Mesendoderm (in vitro differentiated cells): ENCODE measurements at regions not wholly inside any gene's neighbourhood (a gene's known extent, or its start where the extent isn't known, plus 50 kb on each side); places are given as distances from the start of the nearest gene placed in this dataset.
"Not testable (repeated sequence)": the region's sequence is repeated elsewhere in the genome, so short reads cannot be mapped to it uniquely, and the experiment has no call there.

Experiments
- DNase-seq: peaks from one replicate; pipeline ENCODE4 v3.0.0; 2013
- H2AK5ac ChIP-seq: 2 replicates; pipeline ENCODE4 v1.6.1; 2013; ENCODE audit warnings: low read length, inconsistent platforms
- H2BK120ac ChIP-seq: 2 replicates; pipeline ENCODE4 v1.6.1; 2013; ENCODE audit warnings: low read depth, mild to moderate bottlenecking, low read length, moderate library complexity, mixed read lengths
- H2BK15ac ChIP-seq: replicated peaks from 2 replicates; pipeline ENCODE4 v1.6.1; 2013; ENCODE audit warnings: low read depth, mild to moderate bottlenecking, moderate library complexity
- H2BK5ac ChIP-seq: 2 replicates; pipeline ENCODE4 v1.6.1; 2013; ENCODE audit warnings: low read length, inconsistent platforms
- H3K18ac ChIP-seq: 2 replicates; pipeline ENCODE4 v1.6.1; 2013; ENCODE audit warnings: mild to moderate bottlenecking, low read length, mixed read lengths
- H3K23ac ChIP-seq: one replicate; pipeline ENCODE4 v1.6.1; 2013; ENCODE audit warnings: low read length
- H3K27ac ChIP-seq: 2 replicates; pipeline ENCODE4 v1.5.1; 2013; ENCODE audit warnings: low read depth, mild to moderate bottlenecking, inconsistent platforms, low read length, moderate library complexity
- H3K27me3 ChIP-seq: 2 replicates; pipeline ENCODE4 v1.6.1; 2013; ENCODE audit warnings: low read length, control low read depth, mild to moderate bottlenecking, inconsistent platforms; ENCODE audit not compliant: insufficient read depth, poor library complexity
- H3K36me3 ChIP-seq: 2 replicates; pipeline ENCODE4 v1.6.1; 2013; ENCODE audit warnings: low read length, inconsistent platforms; ENCODE audit not compliant: control insufficient read depth, insufficient read depth
- H3K4ac ChIP-seq: one replicate; pipeline ENCODE4 v1.6.1; 2013; ENCODE audit warnings: low read depth, mild to moderate bottlenecking, low read length, moderate library complexity
- H3K4me1 ChIP-seq: 2 replicates; pipeline ENCODE4 v1.6.1; 2013; ENCODE audit warnings: low read depth, low read length, inconsistent platforms; ENCODE audit not compliant: control insufficient read depth
- H3K4me2 ChIP-seq: 2 replicates; pipeline ENCODE4 v1.6.1; 2013; ENCODE audit warnings: low read length
- H3K4me3 ChIP-seq: 2 replicates; pipeline ENCODE4 v1.5.1; 2013; ENCODE audit warnings: mild to moderate bottlenecking, low read length
- H3K56ac ChIP-seq: one replicate; pipeline ENCODE4 v1.6.1; 2013; ENCODE audit warnings: low read length
- H3K79me1 ChIP-seq: 2 replicates; pipeline ENCODE4 v1.6.1; 2013; ENCODE audit warnings: low read length, inconsistent platforms
- H3K79me2 ChIP-seq: 2 replicates; pipeline ENCODE4 v1.6.1; 2013; ENCODE audit warnings: mild to moderate bottlenecking, low read length; ENCODE audit not compliant: control insufficient read depth, insufficient read depth
- H3K9ac ChIP-seq: 2 replicates; pipeline ENCODE4 v1.6.1; 2013; ENCODE audit warnings: low read length, inconsistent platforms
- H4K5ac ChIP-seq: one replicate; pipeline ENCODE4 v1.6.1; 2013; ENCODE audit warnings: low read length
- H4K8ac ChIP-seq: one replicate; pipeline ENCODE4 v1.6.1; 2013; ENCODE audit warnings: low read depth, mild to moderate bottlenecking, control low read depth, low read length, moderate library complexity
- WGBS: extraction: QIAGEN DNeasy Blood & Tissue Kit; methylation state at CpG from one replicate; pipeline ENCODE4 v1.1.7; 2013; ENCODE audit warnings: low lambda C conversion rate, missing lambda C conversion rate; ENCODE audit not compliant: insufficient coverage; ENCODE audit errors: extremely low coverage; 5-methylcytosine and 5-hydroxymethylcytosine counted together

- no peak overlapping the region for H3K9ac ChIP-seq
- no peaks in the 10 kb centered on the region for H3K79me2 ChIP-seq
- no peaks in the 10 kb centered on the region for H3K4me1 ChIP-seq
- H2AK5ac ChIP-seq = no peak overlapping the region
- no peak overlapping the region for H4K8ac ChIP-seq
- no peak overlapping the region for H3K18ac ChIP-seq
- no CpG with 5 or more reads among the region's 6 CpGs for WGBS
- no peaks in the 10 kb centered on the region for H3K79me1 ChIP-seq
- H3K4me2 ChIP-seq = no peak overlapping the region
- no peaks in the 10 kb centered on the region for H3K36me3 ChIP-seq
- no peak overlapping the region for H4K5ac ChIP-seq
- DNase-seq = no peak
- H2BK5ac ChIP-seq = no peak overlapping the region
- H2BK120ac ChIP-seq = no peak overlapping the region
- H3K27me3 ChIP-seq = no peaks in the 10 kb centered on the region
- no peak overlapping the region for H3K4ac ChIP-seq
- no peak overlapping the region for H3K4me3 ChIP-seq
- H3K23ac ChIP-seq = no peak overlapping the region
- H2BK15ac ChIP-seq = no peak overlapping the region
- no peak overlapping the region for H3K27ac ChIP-seq
- H3K56ac ChIP-seq = no peak overlapping the region
Observed at GRCh38 chr1:108345776-108346531, 102.1 kb upstream of the NBPF4 start.

GRCh38 chr1:108357802-108358201 is 92.3 kb upstream of the NBPF6 start:
- H3K4ac ChIP-seq = no peak overlapping the region
- no peak overlapping the region for H3K18ac ChIP-seq
- peak; percentile 26 for DNase-seq
- H3K27ac ChIP-seq = no peak overlapping the region
- no peak overlapping the region for H2BK15ac ChIP-seq
- H2BK120ac ChIP-seq = no peak overlapping the region
- H3K4me1 ChIP-seq = no peaks in the 10 kb centered on the region
- H2AK5ac ChIP-seq = no peak overlapping the region
- H3K23ac ChIP-seq = no peak overlapping the region
- no peak overlapping the region for H2BK5ac ChIP-seq
- H4K5ac ChIP-seq = no peak overlapping the region
- no peaks in the 10 kb centered on the region for H3K27me3 ChIP-seq
- no peak overlapping the region for H3K56ac ChIP-seq
- H3K79me1 ChIP-seq = no peaks in the 10 kb centered on the region
- H3K36me3 ChIP-seq = no peaks in the 10 kb centered on the region
- no CpG with 5 or more reads among the region's 2 CpGs for WGBS
- no peak overlapping the region for H3K4me2 ChIP-seq
- no peak overlapping the region for H3K4me3 ChIP-seq
- no peak overlapping the region for H4K8ac ChIP-seq
- H3K9ac ChIP-seq = no peak overlapping the region
- H3K79me2 ChIP-seq = no peaks in the 10 kb centered on the region

- no CpG with 5 or more reads among the region's 3 CpGs for WGBS
- not testable (repeated sequence) for H3K23ac ChIP-seq, DNase-seq, H3K4ac ChIP-seq, H4K8ac ChIP-seq, H3K27ac ChIP-seq, H3K18ac ChIP-seq, H3K27me3 ChIP-seq, H2BK15ac ChIP-seq, H3K79me1 ChIP-seq, H2BK5ac ChIP-seq, H3K36me3 ChIP-seq, H3K4me2 ChIP-seq, H2AK5ac ChIP-seq, H3K4me3 ChIP-seq, H3K9ac ChIP-seq, H4K5ac ChIP-seq, H3K79me2 ChIP-seq, H2BK120ac ChIP-seq, H3K4me1 ChIP-seq, H3K56ac ChIP-seq
Observed at GRCh38 chr1:108380059-108380832, 69.9 kb upstream of the NBPF6 start.
